Calu3 (cell line): ENCODE measurements at regions not wholly inside any gene's neighbourhood (a gene's known extent, or its start where the extent isn't known, plus 50 kb on each side); places are given as distances from the start of the nearest gene placed in this dataset.

ENCODE experiments used
- BruUV-seq: library from RNA; stranded (reverse); fragments of 400-500 nt; replicated peaks from 2 replicates; lab custom pipeline; 2021; lab: Mats Ljungman, UMichigan
- CTCF ChIA-PET: fragments of 300-600 bp; sonication (Branson Sonifier 250); formaldehyde crosslinking; loops from one replicate; lab custom pipeline; 2022; ENCODE audit warnings: antibody characterized with exemption; lab: Charles Lee
- DNase-seq: peaks from one replicate; pipeline ENCODE4 v3.0.0; 2022
- H3K27ac Mint-ChIP-seq: one replicate; pipeline ENCODE4 v1.8.0; 2022; ENCODE audit warnings: mixed read lengths; ENCODE audit not compliant: unreplicated experiment
- H3K27me3 Mint-ChIP-seq: one replicate; pipeline ENCODE4 v1.8.0; 2022; ENCODE audit warnings: mixed read lengths; ENCODE audit not compliant: unreplicated experiment
- H3K36me3 Mint-ChIP-seq: one replicate; pipeline ENCODE4 v1.8.0; 2022; ENCODE audit warnings: mild to moderate bottlenecking, moderate library complexity, mixed read lengths; ENCODE audit not compliant: insufficient read depth, unreplicated experiment
- H3K4me1 Mint-ChIP-seq: one replicate; pipeline ENCODE4 v1.8.0; 2022; ENCODE audit warnings: mild to moderate bottlenecking, low read depth, mixed read lengths; ENCODE audit not compliant: unreplicated experiment
- H3K4me3 Mint-ChIP-seq: one replicate; pipeline ENCODE4 v1.8.0; 2022; ENCODE audit warnings: mild to moderate bottlenecking, low read depth, moderate library complexity, mixed read lengths; ENCODE audit not compliant: unreplicated experiment
- H3K9me3 Mint-ChIP-seq: one replicate; pipeline ENCODE4 v1.8.0; 2022; ENCODE audit warnings: low read depth, mixed read lengths; ENCODE audit not compliant: unreplicated experiment
- CTCF ChIP-seq: fragments of 200-600 bp; IDR thresholded peaks from one replicate; pipeline ENCODE4 v1.8.0; 2022; ENCODE audit warnings: antibody characterized with exemption; ENCODE audit not compliant: unreplicated experiment
- intact Hi-C: fragments of 100-400 bp; cut with micrococcal nuclease; formaldehyde crosslinking; loops from one replicate; pipeline ENCODE4 v1.10.0; 2022; ENCODE audit not compliant: unreplicated experiment

GRCh38 chr4:181249031-181249430 lies 994.2 kb upstream of the TENM3 start:
- H3K27me3 Mint-ChIP-seq = no peaks in the 10 kb centered on the region
- H3K36me3 Mint-ChIP-seq = no peaks in the 10 kb centered on the region
- H3K4me3 Mint-ChIP-seq = no peak overlapping the region
- intact Hi-C loops = no loop called here
- no peak for TF ChIP-seq CTCF
- BruUV-seq = no TSS peak
- no peaks in the 10 kb centered on the region for H3K4me1 Mint-ChIP-seq
- DNase-seq = no peak
- H3K27ac Mint-ChIP-seq = no peak overlapping the region
- CTCF ChIA-PET = no interaction called here
- peaks cover 7% of the 10 kb centered on the region for H3K9me3 Mint-ChIP-seq

- no peaks in the 10 kb centered on the region for H3K4me1 Mint-ChIP-seq
- H3K4me3 Mint-ChIP-seq = no peak overlapping the region
- no TSS peak for BruUV-seq
- no peaks in the 10 kb centered on the region for H3K27me3 Mint-ChIP-seq
- no peak for DNase-seq
- CTCF ChIA-PET = interaction anchor here (0.6 kb wide), 1 partner anchor 852 kb away, joined by 3 read pairs; no protein-coding TSS in a partner anchor
- peaks cover 7% of the 10 kb centered on the region for H3K9me3 Mint-ChIP-seq
- no peak overlapping the region for H3K27ac Mint-ChIP-seq
- no peak for TF ChIP-seq CTCF
- intact Hi-C loops = no loop called here
- H3K36me3 Mint-ChIP-seq = no peaks in the 10 kb centered on the region
Observed at GRCh38 chr4:181254771-181255170, 988.4 kb upstream of the TENM3 start.

GRCh38 chr4:181258569-181258968 lies 984.6 kb upstream of the TENM3 start:
- intact Hi-C loops = no loop called here
- BruUV-seq = no TSS peak
- TF ChIP-seq CTCF = no peak
- Mint-ChIP-seq H3K27ac (no peak overlapping the region), H3K36me3 (no peaks in the 10 kb centered on the region), H3K9me3 (no peaks in the 10 kb centered on the region), H3K27me3 (no peaks in the 10 kb centered on the region), H3K4me1 (no peaks in the 10 kb centered on the region), H3K4me3 (no peak overlapping the region)
- no peak for DNase-seq
- CTCF ChIA-PET = no interaction called here

GRCh38 chr4:181259081-181259709 lies 984.0 kb upstream of the TENM3 start:
- no peaks in the 10 kb centered on the region for H3K4me1 Mint-ChIP-seq
- BruUV-seq = no TSS peak

More at GRCh38 chr4:181259081-181259709, 984.0 kb upstream of the TENM3 start:
- DNase-seq = no peak
- intact Hi-C loops = no loop called here
- Mint-ChIP-seq H3K4me3 (no peak overlapping the region), H3K36me3 (no peaks in the 10 kb centered on the region), H3K27ac (no peak overlapping the region), H3K9me3 (no peaks in the 10 kb centered on the region), H3K27me3 (no peaks in the 10 kb centered on the region)
- CTCF ChIA-PET = no interaction called here
- no peak for TF ChIP-seq CTCF
